CD4-positive, alpha-beta T cell treated with Interleukin-4 for 1 hour (primary cell): ENCODE measurements at regions not wholly inside any gene's neighbourhood (a gene's known extent, or its start where the extent isn't known, plus 50 kb on each side); places are given as distances from the start of the nearest gene placed in this dataset.

Experiments
- DNase-seq, 2 donors: peaks; one replicate each; pipeline ENCODE4 v3.0.0-alpha.2; 2020 to 2022

DNA sequence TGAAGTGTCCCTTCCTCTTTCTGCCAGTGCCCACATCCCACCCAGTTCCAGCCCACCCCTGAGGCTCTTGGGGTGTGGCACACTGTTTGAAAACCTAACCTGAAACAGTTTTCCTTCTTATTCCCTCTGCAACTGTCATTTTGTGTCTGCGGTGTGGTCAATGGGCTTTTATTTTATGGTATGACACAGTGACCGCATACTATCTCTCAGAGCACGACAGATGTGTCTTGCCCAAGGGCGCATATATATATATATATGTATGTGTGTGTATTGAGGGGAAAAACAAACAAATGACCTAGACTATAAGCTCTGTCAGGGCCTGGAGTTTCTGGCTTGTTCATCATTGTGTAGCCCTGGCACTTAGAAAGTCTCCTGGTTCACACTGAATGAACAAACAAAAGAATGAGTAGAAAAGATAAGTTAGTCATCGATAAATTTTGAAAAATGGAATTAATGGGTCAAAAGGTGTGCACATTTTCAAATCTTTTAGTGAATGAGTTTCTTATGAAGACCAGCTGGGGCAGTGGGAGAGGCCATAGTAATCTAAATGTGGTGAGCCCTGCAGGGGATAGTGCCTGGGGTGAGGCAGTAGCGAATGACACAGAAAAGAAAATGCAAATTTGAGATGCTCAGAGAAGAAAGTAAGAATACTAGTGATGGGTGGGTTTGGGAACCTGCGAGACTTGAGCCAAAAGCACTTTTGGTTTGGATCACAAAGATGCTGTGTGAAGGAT is 198.4 kb downstream of the SNX10 start:
- no peak for DNase-seq

- DNase-seq = no peak
Observed at GRCh38 chr7:26490640-26491624, 199.3 kb downstream of the SNX10 start.

GRCh38 chr7:26492816-26493215 is 201.2 kb downstream of the SNX10 start:
- no peak for DNase-seq

DNA sequence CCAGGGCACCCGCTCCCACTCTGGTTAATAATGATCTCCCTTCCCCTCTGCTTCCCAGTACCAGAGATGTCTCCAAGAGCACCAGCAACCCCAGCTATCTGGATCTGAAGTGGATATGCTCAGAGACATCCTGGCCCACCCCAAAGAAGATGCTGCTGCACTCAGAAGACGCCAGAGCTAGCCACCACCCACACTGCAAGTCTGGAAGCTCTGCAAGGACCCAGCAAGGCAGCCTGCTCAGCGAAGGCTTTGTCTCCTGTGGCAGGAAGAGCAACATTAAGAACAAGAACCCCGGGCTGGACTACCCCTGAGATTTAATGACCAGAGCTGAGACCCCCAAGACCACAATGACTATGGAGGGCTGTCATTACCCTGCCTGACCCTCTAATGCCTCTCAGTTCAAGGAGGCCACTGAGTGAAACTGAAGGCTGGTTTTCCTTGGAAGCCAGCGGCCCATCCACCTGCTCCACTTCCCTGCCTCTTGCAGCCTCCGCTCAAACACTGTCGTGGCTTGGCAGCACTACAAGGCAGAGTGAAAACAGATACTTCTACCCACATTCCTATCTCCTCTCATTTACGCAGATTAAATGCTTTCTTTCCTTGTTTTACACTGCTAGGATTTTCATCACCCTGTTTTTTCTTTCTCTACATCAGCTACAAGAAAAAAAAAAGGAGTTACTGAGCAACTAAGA is 202.2 kb downstream of the SNX10 start:
- no peak for DNase-seq

- DNase-seq = no peak
Observed at GRCh38 chr7:26495569-26495968, 203.9 kb downstream of the SNX10 start.

- DNase-seq = no peak
Observed at GRCh38 chr7:26497801-26498596, 206.3 kb downstream of the SNX10 start.

- DNase-seq = no peak
Observed at GRCh38 chr7:26499315-26499897, 207.7 kb downstream of the SNX10 start.

DNA sequence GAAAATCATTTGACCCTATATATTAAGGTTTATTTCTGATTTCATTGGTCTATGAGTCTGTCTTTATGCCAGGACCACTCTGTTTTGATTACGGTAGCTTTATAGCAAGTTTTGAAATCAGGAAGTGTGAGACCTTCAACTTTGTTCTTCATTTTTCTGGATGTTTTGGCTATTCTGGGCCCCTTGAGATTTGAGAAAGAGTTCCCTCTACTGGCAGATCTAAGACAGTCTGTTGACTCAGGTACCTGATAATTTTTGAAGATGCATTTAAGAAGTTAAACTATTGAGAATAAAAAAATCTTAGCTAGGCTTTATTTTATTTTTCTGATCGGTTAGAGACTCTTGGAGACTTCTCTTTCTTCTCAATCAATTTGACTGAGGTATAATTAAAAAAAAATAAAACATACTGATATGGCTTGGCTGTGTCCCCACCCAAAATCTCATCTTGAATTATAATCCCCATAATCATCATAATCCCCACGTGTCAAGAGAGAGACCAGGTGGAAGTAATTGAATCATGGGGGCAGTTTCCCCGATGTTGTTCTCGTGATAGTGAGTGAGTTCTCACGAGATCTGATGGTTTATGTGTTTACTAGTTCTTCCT is 209.2 kb downstream of the SNX10 start:
- peak in 1 of 2 donors; percentile 37 for DNase-seq

- no peak for DNase-seq
Observed at GRCh38 chr7:26504411-26505120, 212.9 kb downstream of the SNX10 start.

DNA sequence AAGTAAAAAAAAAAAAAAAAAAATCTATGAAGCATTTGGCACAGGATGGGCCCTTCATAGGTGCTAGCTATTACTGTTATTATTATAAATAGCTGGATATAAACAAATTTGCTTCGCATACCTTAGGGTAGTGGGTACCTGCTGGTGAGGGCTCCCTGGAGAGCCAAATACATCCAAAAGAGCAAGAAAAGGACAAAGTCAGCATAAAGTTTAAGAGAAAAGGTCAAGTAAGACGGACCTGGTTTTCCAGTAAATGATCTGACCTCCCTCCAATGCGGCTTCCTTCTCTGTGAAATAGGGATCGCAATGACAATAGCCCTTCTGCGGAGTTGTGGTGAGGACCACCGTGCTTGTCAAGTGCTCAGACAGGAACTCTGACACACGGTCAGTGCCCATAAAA is 214.5 kb downstream of the SNX10 start:
- no peak for DNase-seq

- no peak for DNase-seq
Observed at GRCh38 chr7:26507108-26507987, 215.7 kb downstream of the SNX10 start.

DNA sequence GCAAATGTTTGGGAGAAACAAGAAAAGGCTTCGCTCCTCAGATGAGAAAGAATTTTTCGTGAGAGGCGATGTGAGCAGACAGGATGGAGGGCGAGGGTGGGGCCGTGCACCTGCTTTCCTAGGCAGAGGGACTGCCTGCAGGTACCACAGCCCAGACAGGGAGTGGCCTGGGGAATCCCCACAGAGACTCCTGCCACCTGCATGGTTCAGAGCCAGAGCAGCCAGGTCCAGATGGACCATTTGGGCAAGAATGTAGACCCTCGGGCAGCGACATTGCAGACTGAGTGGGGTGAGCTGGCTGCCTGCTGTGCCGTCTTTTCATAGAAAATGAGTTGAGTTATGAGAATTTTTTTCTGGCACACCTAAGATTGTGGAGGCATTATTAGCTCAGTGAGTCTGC is 216.8 kb downstream of the SNX10 start:
- no peak for DNase-seq

GRCh38 chr7:26508917-26509316 is 217.3 kb downstream of the SNX10 start:
- DNase-seq = no peak

- DNase-seq = no peak
Observed at GRCh38 chr7:26510231-26510957, 218.7 kb downstream of the SNX10 start.

DNA sequence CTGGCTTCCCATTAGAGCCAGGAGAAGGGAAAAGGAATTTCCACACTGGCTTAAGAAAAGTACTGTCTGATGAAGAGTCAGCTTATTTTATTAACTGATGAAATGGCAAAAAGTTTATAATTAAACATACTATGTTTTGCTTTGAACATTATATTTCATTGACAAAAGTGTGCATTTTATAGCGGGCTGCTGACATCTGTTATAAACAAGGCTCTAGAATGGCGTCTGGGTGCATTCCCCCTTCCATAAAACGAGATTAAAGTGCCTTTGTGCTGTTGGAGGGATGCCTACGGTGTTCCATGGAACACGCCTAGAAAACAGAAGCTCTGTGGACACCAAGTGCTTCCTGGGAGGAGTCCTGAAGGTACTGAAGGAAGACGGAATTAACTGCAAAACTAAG is 220.2 kb downstream of the SNX10 start:
- no peak for DNase-seq

DNA sequence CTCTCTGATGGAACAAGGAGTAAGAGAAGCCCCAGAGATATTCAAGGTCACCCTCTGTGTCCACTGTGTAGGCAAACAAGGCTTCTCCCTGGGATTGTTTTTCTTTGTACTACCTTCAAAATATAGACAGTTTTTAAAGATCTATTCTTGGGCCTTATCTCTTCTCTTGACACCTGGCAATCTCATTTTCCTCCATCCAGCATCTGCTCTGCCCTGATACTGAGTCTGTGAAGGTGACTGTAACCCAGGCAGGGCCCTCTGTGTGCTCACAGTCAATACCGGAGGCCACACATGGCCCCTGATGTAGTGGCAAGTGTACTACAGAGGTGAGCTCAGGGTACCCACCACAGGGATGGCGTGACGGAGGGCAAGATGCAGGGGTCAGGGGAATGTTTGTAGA is 221.1 kb downstream of the SNX10 start:
- DNase-seq = no peak

GRCh38 chr7:26513948-26514347 is 222.3 kb downstream of the SNX10 start:
- no peak for DNase-seq

DNA sequence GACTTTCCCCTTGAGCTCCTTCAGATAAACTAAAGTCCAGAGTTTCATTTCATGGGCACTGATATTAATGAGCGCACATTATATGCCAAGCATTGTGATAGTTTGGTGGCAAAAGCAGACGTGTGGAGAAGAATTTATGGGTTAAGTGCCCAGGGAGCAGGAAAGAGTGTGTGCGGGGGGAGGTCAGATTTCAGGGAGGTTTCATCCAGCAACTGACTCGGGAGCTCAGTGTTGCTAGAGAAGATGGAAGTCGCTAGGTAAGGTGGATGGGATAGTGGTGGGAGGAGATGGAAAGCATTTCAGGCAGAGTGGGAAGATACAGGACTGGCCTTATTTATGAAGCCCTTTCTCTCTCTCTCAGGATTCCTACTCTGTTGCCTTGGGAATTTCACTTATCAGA is 223.0 kb downstream of the SNX10 start:
- no peak for DNase-seq

GRCh38 chr7:26515314-26515842 is 223.7 kb downstream of the SNX10 start:
- DNase-seq = no peak
